Mesothelial cell of epicardium (in vitro differentiated cells): ENCODE measurements at regions not wholly inside any gene's neighbourhood (a gene's known extent, or its start where the extent isn't known, plus 50 kb on each side); places are given as distances from the start of the nearest gene placed in this dataset.

Source experiments
- DNase-seq, 2 experiments: peaks; one replicate each; pipeline ENCODE4 v3.0.0; 2021; ENCODE audit warnings: low spot score in 2 of 2; ENCODE audit not compliant: unreplicated experiment in 2 of 2
- H3K27ac Mint-ChIP-seq: 2 replicates; pipeline ENCODE4 v1.8.0; 2021; ENCODE audit warnings: mixed read lengths
- H3K27me3 Mint-ChIP-seq: 2 replicates; pipeline ENCODE4 v1.8.0; 2021; ENCODE audit warnings: low read depth, mixed read lengths
- H3K36me3 Mint-ChIP-seq: 2 replicates; pipeline ENCODE4 v1.8.0; 2021; ENCODE audit warnings: mixed read lengths
- H3K4me1 Mint-ChIP-seq: 2 replicates; pipeline ENCODE4 v1.8.0; 2021; ENCODE audit warnings: mixed read lengths
- H3K4me3 Mint-ChIP-seq: 2 replicates; pipeline ENCODE4 v1.8.0; 2021; ENCODE audit warnings: mild to moderate bottlenecking, moderate library complexity, mixed read lengths
- H3K9me3 Mint-ChIP-seq: 2 replicates; pipeline ENCODE4 v1.8.0; 2021; ENCODE audit warnings: mixed read lengths
- TF ChIP-seq, protein P1 (sequence below): fragments of 200-600 bp; sonication (generic); IDR thresholded peaks from one replicate; pipeline ENCODE4 v1.5.0; 2021; ENCODE audit warnings: antibody characterized with exemption; ENCODE audit not compliant: unreplicated experiment

DNA sequence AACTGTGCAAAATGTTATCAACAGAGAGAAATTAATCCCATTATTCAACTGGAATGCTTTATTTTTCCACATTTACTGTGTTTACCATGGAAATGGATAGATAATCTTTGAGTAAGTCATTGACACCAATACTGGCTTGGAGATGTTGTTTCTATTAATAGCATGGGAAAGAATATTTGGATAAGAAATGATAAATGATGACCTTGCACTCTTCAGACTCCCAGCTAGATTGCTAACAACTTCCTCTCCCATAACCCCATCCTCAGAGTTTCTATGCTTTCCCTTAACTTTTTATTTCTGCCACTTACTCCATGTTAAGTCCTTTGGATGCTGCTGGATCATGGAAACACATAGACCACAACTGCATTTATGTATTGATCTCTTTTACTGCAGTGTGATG, 182.5 kb downstream of the FNDC1 start:
- TF ChIP-seq, protein P1, sequence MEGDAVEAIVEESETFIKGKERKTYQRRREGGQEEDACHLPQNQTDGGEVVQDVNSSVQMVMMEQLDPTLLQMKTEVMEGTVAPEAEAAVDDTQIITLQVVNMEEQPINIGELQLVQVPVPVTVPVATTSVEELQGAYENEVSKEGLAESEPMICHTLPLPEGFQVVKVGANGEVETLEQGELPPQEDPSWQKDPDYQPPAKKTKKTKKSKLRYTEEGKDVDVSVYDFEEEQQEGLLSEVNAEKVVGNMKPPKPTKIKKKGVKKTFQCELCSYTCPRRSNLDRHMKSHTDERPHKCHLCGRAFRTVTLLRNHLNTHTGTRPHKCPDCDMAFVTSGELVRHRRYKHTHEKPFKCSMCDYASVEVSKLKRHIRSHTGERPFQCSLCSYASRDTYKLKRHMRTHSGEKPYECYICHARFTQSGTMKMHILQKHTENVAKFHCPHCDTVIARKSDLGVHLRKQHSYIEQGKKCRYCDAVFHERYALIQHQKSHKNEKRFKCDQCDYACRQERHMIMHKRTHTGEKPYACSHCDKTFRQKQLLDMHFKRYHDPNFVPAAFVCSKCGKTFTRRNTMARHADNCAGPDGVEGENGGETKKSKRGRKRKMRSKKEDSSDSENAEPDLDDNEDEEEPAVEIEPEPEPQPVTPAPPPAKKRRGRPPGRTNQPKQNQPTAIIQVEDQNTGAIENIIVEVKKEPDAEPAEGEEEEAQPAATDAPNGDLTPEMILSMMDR = no peak
- Mint-ChIP-seq H3K9me3 (peaks cover 38% of the 10 kb centered on the region), H3K4me1 (no peaks in the 10 kb centered on the region), H3K27me3 (no peaks in the 10 kb centered on the region), H3K4me3 (no peak overlapping the region), H3K27ac (no peak overlapping the region), H3K36me3 (no peaks in the 10 kb centered on the region)
- no peak for DNase-seq

- Mint-ChIP-seq H3K36me3 (no peaks in the 10 kb centered on the region), H3K4me3 (no peak overlapping the region), H3K27ac (no peak overlapping the region), H3K9me3 (peaks cover 39% of the 10 kb centered on the region), H3K4me1 (no peaks in the 10 kb centered on the region), H3K27me3 (no peaks in the 10 kb centered on the region)
- TF ChIP-seq, protein P1 = no peak
- no peak for DNase-seq
Observed at GRCh38 chr6:159349915-159350314, 180.7 kb downstream of the FNDC1 start.

DNA sequence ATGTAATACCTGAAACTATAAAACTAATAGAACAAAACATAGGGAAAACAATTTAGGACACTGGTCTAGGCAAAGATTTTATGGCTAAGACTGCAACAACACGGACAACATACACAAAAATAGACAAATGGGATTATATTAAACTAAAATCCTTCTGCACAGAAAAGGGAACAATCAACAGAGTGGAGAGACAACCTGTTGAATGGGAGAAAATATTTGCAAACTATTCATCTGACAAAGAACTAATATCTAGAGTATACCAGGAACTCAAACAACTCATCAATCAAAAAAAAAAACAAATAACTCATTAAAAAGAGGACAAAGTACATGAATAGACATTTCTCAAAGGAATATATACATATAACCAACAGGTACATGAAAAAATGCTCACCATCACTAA, 174.5 kb downstream of the FNDC1 start:
- Mint-ChIP-seq H3K27ac (no peak overlapping the region), H3K9me3 (peaks cover 54% of the 10 kb centered on the region), H3K4me3 (no peak overlapping the region), H3K4me1 (no peaks in the 10 kb centered on the region), H3K36me3 (no peaks in the 10 kb centered on the region), H3K27me3 (no peaks in the 10 kb centered on the region)
- TF ChIP-seq, protein P1 = no peak
- no peak for DNase-seq

GRCh38 chr6:159342146-159342545, 172.9 kb downstream of the FNDC1 start:
- Mint-ChIP-seq H3K4me3 (no peak overlapping the region), H3K27ac (no peak overlapping the region), H3K9me3 (peaks cover 62% of the 10 kb centered on the region), H3K4me1 (no peaks in the 10 kb centered on the region), H3K27me3 (no peaks in the 10 kb centered on the region), H3K36me3 (no peaks in the 10 kb centered on the region)
- DNase-seq = no peak
- TF ChIP-seq, protein P1 = no peak

DNA sequence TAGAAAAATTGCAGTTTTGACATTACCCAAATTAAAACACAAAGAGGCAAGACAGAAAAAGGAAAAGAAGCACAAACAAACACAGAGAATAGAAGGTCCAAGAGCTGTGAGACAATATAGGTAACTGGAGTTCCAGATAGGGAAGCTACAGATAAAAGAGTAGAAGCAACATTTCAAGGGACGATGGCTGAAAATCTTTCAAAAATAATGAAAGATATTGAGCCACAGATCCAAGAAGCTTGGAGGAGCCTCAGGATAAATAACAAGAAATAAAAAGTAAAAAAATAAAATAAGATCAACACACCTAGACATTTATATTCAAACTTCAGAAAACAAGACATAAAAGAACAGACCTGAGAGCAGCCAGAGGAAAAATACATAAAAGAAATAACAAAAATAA, 164.9 kb downstream of the FNDC1 start:
- Mint-ChIP-seq H3K27ac (no peak overlapping the region), H3K4me1 (no peaks in the 10 kb centered on the region), H3K27me3 (no peaks in the 10 kb centered on the region), H3K36me3 (no peaks in the 10 kb centered on the region), H3K9me3 (peaks cover 55% of the 10 kb centered on the region), H3K4me3 (no peak overlapping the region)
- TF ChIP-seq, protein P1 = no peak
- DNase-seq = no peak

DNA sequence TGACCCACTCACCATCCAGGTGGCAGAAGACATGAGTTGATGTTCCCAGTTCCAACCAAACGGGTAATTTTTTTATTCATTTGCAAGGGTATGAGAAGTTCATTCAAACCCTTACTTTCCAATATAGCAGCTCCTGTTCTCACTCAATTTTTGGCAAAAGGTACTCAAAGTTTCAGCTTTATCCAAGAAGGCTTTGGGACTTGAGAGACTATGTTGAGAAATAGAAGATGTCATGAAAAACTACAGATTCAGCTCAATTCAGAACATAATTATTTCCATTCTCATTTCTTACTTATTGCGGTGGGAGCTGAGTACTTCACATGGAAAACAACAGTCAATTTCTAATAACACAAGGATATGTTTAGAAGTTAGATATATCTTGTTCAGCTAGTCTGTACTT, 162.3 kb downstream of the FNDC1 start:
- Mint-ChIP-seq H3K9me3 (peaks cover 36% of the 10 kb centered on the region), H3K4me3 (no peak overlapping the region), H3K36me3 (no peaks in the 10 kb centered on the region), H3K27ac (no peak overlapping the region), H3K27me3 (no peaks in the 10 kb centered on the region), H3K4me1 (no peaks in the 10 kb centered on the region)
- no peak for DNase-seq
- TF ChIP-seq, protein P1 = no peak
